HCT116 (cell line): ENCODE measurements at regions not wholly inside any gene's neighbourhood (a gene's known extent, or its start where the extent isn't known, plus 50 kb on each side); places are given as distances from the start of the nearest gene placed in this dataset.

Experiments used
- ATAC-seq: fragments of 200-7000 bp; cut with Tn5 transposase; 2 replicates; pipeline ENCODE4 v1.9.1; 2020; ENCODE audit warnings: mild to moderate bottlenecking, moderate library complexity
- BruUV-seq: library from RNA; stranded (reverse); fragments of 400-500 nt; replicated peaks from 2 replicates; lab custom pipeline; 2021; lab: Mats Ljungman, UMichigan
- CTCF ChIA-PET: fragments of 300-600 bp; sonication (Branson Sonifier 250); formaldehyde crosslinking; loops from one replicate; lab custom pipeline; 2021; ENCODE audit warnings: antibody characterized with exemption; lab: Charles Lee
- POLR2A ChIA-PET: fragments of 300-600, 350-600 bp; sonication (Branson Sonifier 250); formaldehyde crosslinking; loops from one replicate; lab custom pipeline; 2021; ENCODE audit warnings: antibody characterized with exemption; lab: Charles Lee
- RAD21 ChIA-PET, 2 experiments: fragments of 300-600 bp; sonication (Branson Sonifier 250); formaldehyde crosslinking; loops; one replicate each; lab custom pipeline; 2023; ENCODE audit warnings: low total read pairs in 2 of 2; ENCODE audit not compliant: uncharacterized antibody in 2 of 2, unreplicated experiment in 2 of 2, low non-redundant PET in 1 of 2; lab: Charles Lee
- DNase-seq: peaks from one replicate; pipeline ENCODE4 v3.0.0-alpha.2; 2010; ENCODE audit warnings: low read depth, low spot score
- H2AFZ ChIP-seq: fragments of 200-600 bp; shearing (Covaris generic), sonication (generic); 2 replicates; pipeline ENCODE4 v1.6.1; 2017; ENCODE audit warnings: low read depth, mixed run types, mixed read lengths, antibody characterized with exemption, low read length; ENCODE audit not compliant: poor library complexity, severe bottlenecking
- H3K27ac ChIP-seq: 2 replicates; pipeline ENCODE4 v1.5.1; 2012; ENCODE audit warnings: low read depth, low read length
- H3K27me3 ChIP-seq: fragments of 200-600 bp; sonication (generic); 2 replicates; pipeline ENCODE4 v1.6.1; 2016; ENCODE audit warnings: mixed run types, low read length, mixed read lengths; ENCODE audit not compliant: insufficient read depth
- H3K36me3 ChIP-seq, 2 experiments: fragments of 200-500 bp in 1 of 2; fragments of 200-600 bp in 1 of 2; sonication (Bioruptor generic) in 1 of 2; sonication (generic) in 1 of 2; 2 replicates each; pipeline versions ENCODE4 v1.5.1 to v1.6.1; 2014 to 2016; ENCODE audit warnings: low read length in 2 of 2, inconsistent platforms in 1 of 2, mixed read lengths in 1 of 2, mixed run types in 1 of 2; ENCODE audit not compliant: insufficient read depth in 2 of 2, control insufficient read depth in 1 of 2
- H3K4me1 ChIP-seq, 2 experiments: fragments of 200-600 bp in 1 of 2; sonication (generic) in 1 of 2; 2 replicates each; pipeline versions ENCODE4 v1.5.1 to v1.6.1; 2012 to 2017; ENCODE audit warnings: low read length in 2 of 2, inconsistent platforms in 1 of 2, mild to moderate bottlenecking in 1 of 2, mixed read lengths in 1 of 2, mixed run types in 1 of 2, moderate library complexity in 1 of 2; ENCODE audit not compliant: insufficient read depth in 2 of 2, control insufficient read depth in 1 of 2
- H3K4me2 ChIP-seq: fragments of 200-600 bp; sonication (generic); 2 replicates; pipeline ENCODE4 v1.6.1; 2017; ENCODE audit warnings: mixed run types, low read length, mixed read lengths
- H3K4me3 ChIP-seq, 2 experiments: fragments of 200-600 bp in 1 of 2; sonication (generic) in 1 of 2; replicated peaks in 1 of 2; 2 replicates each; pipeline ENCODE4 v1.5.1; 2011 to 2016; ENCODE audit warnings: low read length in 2 of 2, control low read depth in 1 of 2, low read depth in 1 of 2, mild to moderate bottlenecking in 1 of 2, mixed read lengths in 1 of 2, mixed run types in 1 of 2
- H3K79me2 ChIP-seq: fragments of 200-600 bp; sonication (generic); 2 replicates; pipeline ENCODE4 v1.6.1; 2017; ENCODE audit warnings: mild to moderate bottlenecking, mixed run types, low read length, moderate library complexity, mixed read lengths; ENCODE audit not compliant: insufficient read depth
- H3K9ac ChIP-seq: fragments of 200-600 bp; sonication (generic); 2 replicates; pipeline ENCODE4 v1.6.1; 2016; ENCODE audit warnings: low read length, mixed read lengths
- H3K9me2 ChIP-seq: fragments of 200-600 bp; sonication (generic), shearing (Covaris generic); 2 replicates; pipeline ENCODE4 v1.6.1; 2017; ENCODE audit warnings: mixed run types, mild to moderate bottlenecking, moderate library complexity; ENCODE audit not compliant: insufficient read depth
- H3K9me3 ChIP-seq, 2 experiments: fragments of 200-500 bp in 1 of 2; fragments of 200-600 bp in 1 of 2; sonication (Bioruptor generic) in 1 of 2; sonication (generic) in 1 of 2; 2 replicates each; pipeline ENCODE4 v1.6.1; 2014 to 2017; ENCODE audit warnings: low read length in 2 of 2, mixed read lengths in 2 of 2, inconsistent platforms in 1 of 2, low read depth in 1 of 2, mild to moderate bottlenecking in 1 of 2, mixed run types in 1 of 2, moderate library complexity in 1 of 2; ENCODE audit not compliant: control insufficient read depth in 1 of 2, insufficient read depth in 1 of 2
- H4K20me1 ChIP-seq: fragments of 200-600 bp; sonication (generic), shearing (Covaris generic); 2 replicates; pipeline ENCODE4 v1.6.1; 2017; ENCODE audit warnings: mixed run types, mild to moderate bottlenecking, moderate library complexity; ENCODE audit not compliant: insufficient read depth
- CBX3 ChIP-seq: IDR thresholded peaks from 2 replicates; pipeline ENCODE4 v1.6.1; 2012; ENCODE audit warnings: low read depth
- CEBPB ChIP-seq: IDR thresholded peaks from 2 replicates; pipeline ENCODE4 v1.6.1; 2012; ENCODE audit warnings: low read depth
- EGR1 ChIP-seq: IDR thresholded peaks from 2 replicates; pipeline ENCODE4 v1.6.1; 2012; ENCODE audit warnings: low read depth
- ELF1 ChIP-seq: IDR thresholded peaks from 2 replicates; pipeline ENCODE4 v1.6.1; 2012; ENCODE audit warnings: low read depth, borderline replicate concordance
- EZH2 ChIP-seq: fragments of 200-600 bp; sonication (generic); IDR thresholded peaks from 2 replicates; pipeline ENCODE4 v1.6.1; 2017; ENCODE audit warnings: antibody characterized with exemption, mixed run types
- EZH2phosphoT487 ChIP-seq: fragments of 200-600 bp; IDR thresholded peaks from 2 replicates; pipeline ENCODE4 v1.6.1; 2018; ENCODE audit warnings: antibody characterized with exemption, borderline replicate concordance
- FOSL1 ChIP-seq: IDR thresholded peaks from 2 replicates; pipeline ENCODE4 v1.6.1; 2012; ENCODE audit warnings: low read depth
- JUND ChIP-seq: IDR thresholded peaks from 2 replicates; pipeline ENCODE4 v1.6.1; 2012
- POLR2A ChIP-seq: IDR thresholded peaks from 2 replicates; pipeline ENCODE4 v1.7.0; 2011; ENCODE audit warnings: borderline replicate concordance; ENCODE audit not compliant: insufficient read depth, insufficient read length; ENCODE audit errors: extremely low read depth
- POLR2AphosphoS5 ChIP-seq: IDR thresholded peaks from 2 replicates; pipeline ENCODE4 v1.6.1; 2011; ENCODE audit warnings: mild to moderate bottlenecking, low read depth, low read length, moderate library complexity
- SP1 ChIP-seq: IDR thresholded peaks from 2 replicates; pipeline ENCODE4 v1.6.1; 2012; ENCODE audit warnings: low read depth
- SRF ChIP-seq: IDR thresholded peaks from 2 replicates; pipeline ENCODE4 v1.6.1; 2012; ENCODE audit warnings: low read depth
- TCF7L2 ChIP-seq: IDR thresholded peaks from 2 replicates; pipeline ENCODE4 v1.7.0; 2011; ENCODE audit warnings: borderline replicate concordance, inconsistent platforms; ENCODE audit not compliant: insufficient read depth, insufficient read length; ENCODE audit errors: extremely low read depth
- intact Hi-C: fragments of 100-400 bp; cut with micrococcal nuclease; formaldehyde crosslinking; loops from 2 replicates; pipeline ENCODE4 v1.10.0; 2022
- TF ChIP-seq, protein P1 (sequence below): IDR thresholded peaks from 2 replicates; pipeline ENCODE4 v1.6.1; 2011; ENCODE audit warnings: mild to moderate bottlenecking, low read length, moderate library complexity; ENCODE audit not compliant: insufficient replicate concordance; ENCODE audit errors: extremely low read depth
- TF ChIP-seq, protein P2 (sequence below), 3 experiments: fragments of 200-600 bp in 1 of 3; sonication (generic) in 1 of 3; IDR thresholded peaks in 2 of 3; conservative IDR thresholded peaks in 1 of 3; 2 replicates each; pipeline ENCODE4 v1.5.1; 2012 to 2017; ENCODE audit warnings: low read depth in 2 of 3, low read length in 2 of 3, antibody characterized with exemption in 1 of 3, borderline replicate concordance in 1 of 3, control low read depth in 1 of 3, mild to moderate bottlenecking in 1 of 3, mixed read lengths in 1 of 3, mixed run types in 1 of 3, moderate library complexity in 1 of 3; ENCODE audit not compliant: insufficient read depth in 1 of 3
- TF ChIP-seq, protein P3 (sequence below): IDR thresholded peaks from 2 replicates; pipeline ENCODE4 v1.6.1; 2012

DNA sequence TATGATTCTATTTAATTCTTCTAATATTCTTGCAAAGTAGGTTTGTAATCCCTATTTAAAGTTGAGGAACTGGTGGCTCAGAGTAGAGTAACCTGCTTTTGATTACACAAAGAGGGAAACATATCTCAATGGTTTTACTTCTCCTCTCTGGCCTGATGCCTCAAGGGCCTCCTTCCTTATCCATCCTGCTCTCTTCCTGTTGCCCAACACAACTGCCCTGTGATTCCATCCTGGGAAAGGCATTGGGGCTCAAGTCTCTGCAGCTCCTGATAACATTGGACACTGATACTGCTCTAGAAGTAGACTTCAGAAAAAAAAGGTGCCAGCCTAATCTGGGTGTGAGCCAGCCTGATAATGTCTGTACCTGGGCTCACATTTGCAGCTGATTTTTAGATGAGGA, 75.8 kb downstream of the RDH14 start:
- no peaks in the 10 kb centered on the region for H4K20me1 ChIP-seq
- ChIA-PET CTCF (no interaction called here), RAD21 (no interaction called here)
- no peak overlapping the region for H3K27ac ChIP-seq
- TF ChIP-seq CEBPB (no peak), POLR2AphosphoS5 (no peak), FOSL1 (no peak)
- TF ChIP-seq, all 23 proteins: peak for 0
- H3K4me2 ChIP-seq = no peak overlapping the region
- no peak overlapping the region for H3K4me3 ChIP-seq
- no peaks in the 10 kb centered on the region for H3K4me1 ChIP-seq
- DNase-seq = no peak
- no peak for ATAC-seq
- H3K36me3 ChIP-seq = no peaks in the 10 kb centered on the region
- H2AFZ ChIP-seq = no peak overlapping the region
- no peaks in the 10 kb centered on the region for H3K79me2 ChIP-seq
- intact Hi-C loops = no loop called here
- H3K27me3 ChIP-seq = 0 out of 2 replicates have a peak, but pooled peaks cover 4% of the 10 kb centered on the region
- no TSS peak for BruUV-seq
- H3K9me3 ChIP-seq = no peaks in the 10 kb centered on the region
- POLR2A ChIA-PET = no interaction called here
- H3K9me2 ChIP-seq = no peaks in the 10 kb centered on the region
- no peak overlapping the region for H3K9ac ChIP-seq

DNA sequence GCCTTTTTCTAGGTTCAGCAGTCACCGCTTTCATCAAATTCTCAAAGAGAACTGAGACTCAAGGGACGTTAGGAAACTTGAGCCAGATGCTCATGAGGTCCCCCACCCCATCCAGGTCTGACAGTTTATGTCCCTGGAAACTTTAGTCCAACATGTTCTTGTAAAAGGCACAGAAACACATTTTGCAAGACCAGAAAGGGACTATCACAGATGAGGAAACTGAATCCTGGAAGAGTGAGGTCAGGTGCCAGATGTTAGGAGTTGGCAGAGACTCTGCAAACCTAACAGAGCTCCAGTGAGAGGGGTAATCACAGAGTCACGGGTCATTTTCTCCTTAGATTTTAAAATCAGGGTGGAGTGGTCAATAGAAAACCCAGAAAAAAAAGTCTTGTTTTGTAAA, 76.6 kb downstream of the RDH14 start:
- Histone ChIP-seq H3K9me2 (no peaks in the 10 kb centered on the region), H3K4me3 (no peak overlapping the region), H3K9me3 (no peaks in the 10 kb centered on the region), H2AFZ (no peak overlapping the region), H3K79me2 (no peaks in the 10 kb centered on the region), H3K27ac (no peak overlapping the region), H4K20me1 (no peaks in the 10 kb centered on the region), H3K4me2 (no peak overlapping the region), H3K36me3 (no peaks in the 10 kb centered on the region), H3K4me1 (no peaks in the 10 kb centered on the region), H3K27me3 (0 out of 2 replicates have a peak, but pooled peaks cover 4% of the 10 kb centered on the region), H3K9ac (no peak overlapping the region)
- DNase-seq (no peak), ATAC-seq (no peak)
- ChIA-PET CTCF (no interaction called here), POLR2A (no interaction called here), RAD21 (no interaction called here)
- BruUV-seq = no TSS peak
- intact Hi-C loops = no loop called here
- TF ChIP-seq CEBPB (no peak), CBX3 (no peak), JUND (no peak), SP1 (no peak), TCF7L2 (no peak), POLR2AphosphoS5 (no peak), SRF (no peak), EZH2 (no peak), EZH2phosphoT487 (no peak), ELF1 (no peak), EGR1 (no peak), POLR2A (no peak)
- TF ChIP-seq, protein P1, sequence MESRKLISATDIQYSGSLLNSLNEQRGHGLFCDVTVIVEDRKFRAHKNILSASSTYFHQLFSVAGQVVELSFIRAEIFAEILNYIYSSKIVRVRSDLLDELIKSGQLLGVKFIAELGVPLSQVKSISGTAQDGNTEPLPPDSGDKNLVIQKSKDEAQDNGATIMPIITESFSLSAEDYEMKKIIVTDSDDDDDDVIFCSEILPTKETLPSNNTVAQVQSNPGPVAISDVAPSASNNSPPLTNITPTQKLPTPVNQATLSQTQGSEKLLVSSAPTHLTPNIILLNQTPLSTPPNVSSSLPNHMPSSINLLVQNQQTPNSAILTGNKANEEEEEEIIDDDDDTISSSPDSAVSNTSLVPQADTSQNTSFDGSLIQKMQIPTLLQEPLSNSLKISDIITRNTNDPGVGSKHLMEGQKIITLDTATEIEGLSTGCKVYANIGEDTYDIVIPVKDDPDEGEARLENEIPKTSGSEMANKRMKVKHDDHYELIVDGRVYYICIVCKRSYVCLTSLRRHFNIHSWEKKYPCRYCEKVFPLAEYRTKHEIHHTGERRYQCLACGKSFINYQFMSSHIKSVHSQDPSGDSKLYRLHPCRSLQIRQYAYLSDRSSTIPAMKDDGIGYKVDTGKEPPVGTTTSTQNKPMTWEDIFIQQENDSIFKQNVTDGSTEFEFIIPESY = no peak
- TF ChIP-seq, protein P2, sequence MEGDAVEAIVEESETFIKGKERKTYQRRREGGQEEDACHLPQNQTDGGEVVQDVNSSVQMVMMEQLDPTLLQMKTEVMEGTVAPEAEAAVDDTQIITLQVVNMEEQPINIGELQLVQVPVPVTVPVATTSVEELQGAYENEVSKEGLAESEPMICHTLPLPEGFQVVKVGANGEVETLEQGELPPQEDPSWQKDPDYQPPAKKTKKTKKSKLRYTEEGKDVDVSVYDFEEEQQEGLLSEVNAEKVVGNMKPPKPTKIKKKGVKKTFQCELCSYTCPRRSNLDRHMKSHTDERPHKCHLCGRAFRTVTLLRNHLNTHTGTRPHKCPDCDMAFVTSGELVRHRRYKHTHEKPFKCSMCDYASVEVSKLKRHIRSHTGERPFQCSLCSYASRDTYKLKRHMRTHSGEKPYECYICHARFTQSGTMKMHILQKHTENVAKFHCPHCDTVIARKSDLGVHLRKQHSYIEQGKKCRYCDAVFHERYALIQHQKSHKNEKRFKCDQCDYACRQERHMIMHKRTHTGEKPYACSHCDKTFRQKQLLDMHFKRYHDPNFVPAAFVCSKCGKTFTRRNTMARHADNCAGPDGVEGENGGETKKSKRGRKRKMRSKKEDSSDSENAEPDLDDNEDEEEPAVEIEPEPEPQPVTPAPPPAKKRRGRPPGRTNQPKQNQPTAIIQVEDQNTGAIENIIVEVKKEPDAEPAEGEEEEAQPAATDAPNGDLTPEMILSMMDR (IDR thresholded peaks at IDR 0.05 in 2 of 3, conservative IDR thresholded peaks at IDR 0.05 in 1 of 3; ENCODE audit: borderline replicate concordance in 1 of 3, insufficient read depth in 1 of 3, low read depth in 2 of 3, low read length in 2 of 3) = no peak
- TF ChIP-seq, protein P3, sequence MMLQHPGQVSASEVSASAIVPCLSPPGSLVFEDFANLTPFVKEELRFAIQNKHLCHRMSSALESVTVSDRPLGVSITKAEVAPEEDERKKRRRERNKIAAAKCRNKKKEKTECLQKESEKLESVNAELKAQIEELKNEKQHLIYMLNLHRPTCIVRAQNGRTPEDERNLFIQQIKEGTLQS = no peak
